WTC11 (cell line): ENCODE measurements at regions not wholly inside any gene's neighbourhood (a gene's known extent, or its start where the extent isn't known, plus 50 kb on each side); places are given as distances from the start of the nearest gene placed in this dataset.

ENCODE experiments used
- ATAC-seq: fragments of 200-7000 bp; cut with Tn5 transposase; 2 replicates; pipeline ENCODE4 v1.10.0; 2021; ENCODE audit warnings: mild to moderate bottlenecking, moderate library complexity
- CTCF ChIA-PET: fragments of 300-600 bp; sonication (Branson Sonifier 250); formaldehyde crosslinking; loops from one replicate; lab custom pipeline; 2021; ENCODE audit warnings: antibody characterized with exemption; lab: Charles Lee
- POLR2A ChIA-PET: fragments of 350-600 bp; sonication (Branson Sonifier 250); formaldehyde crosslinking; loops from one replicate; lab custom pipeline; 2021; ENCODE audit warnings: antibody characterized with exemption; lab: Charles Lee
- DNase-seq: peaks from one replicate; pipeline ENCODE4 v3.0.0; 2021; ENCODE audit warnings: low spot score
- H3K27ac Mint-ChIP-seq: 2 replicates; pipeline ENCODE4 v1.8.0; 2021; ENCODE audit warnings: mixed read lengths
- H3K27me3 Mint-ChIP-seq: 2 replicates; pipeline ENCODE4 v1.8.0; 2021; ENCODE audit warnings: low read depth, mild to moderate bottlenecking, moderate library complexity, mixed read lengths
- H3K36me3 Mint-ChIP-seq: 2 replicates; pipeline ENCODE4 v1.8.0; 2021; ENCODE audit warnings: mixed read lengths
- H3K4me1 Mint-ChIP-seq: 2 replicates; pipeline ENCODE4 v1.8.0; 2022; ENCODE audit warnings: mixed read lengths
- H3K4me3 Mint-ChIP-seq: 2 replicates; pipeline ENCODE4 v1.8.0; 2021; ENCODE audit warnings: mild to moderate bottlenecking, moderate library complexity, mixed read lengths
- H3K9me3 Mint-ChIP-seq: 2 replicates; pipeline ENCODE4 v1.8.0; 2021; ENCODE audit warnings: mixed read lengths
- ATF1 ChIP-seq: sonication (generic); formaldehyde crosslinking; IDR thresholded peaks from 2 replicates; pipeline ENCODE4 v1.8.1; 2023; ENCODE audit warnings: mild to moderate bottlenecking, moderate library complexity, missing genetic modification reagents
- ESRRA ChIP-seq: sonication (generic); formaldehyde crosslinking; IDR thresholded peaks from 2 replicates; pipeline ENCODE4 v1.8.1; 2022; ENCODE audit warnings: mild to moderate bottlenecking, missing genetic modification reagents, borderline replicate concordance
- FOXJ3 ChIP-seq: sonication (generic); formaldehyde crosslinking; IDR thresholded peaks from 2 replicates; pipeline ENCODE4 v1.9.0; 2021; ENCODE audit warnings: missing genetic modification reagents, mild to moderate bottlenecking, borderline replicate concordance
- FOXP1 ChIP-seq: sonication (generic); formaldehyde crosslinking; IDR thresholded peaks from 2 replicates; pipeline ENCODE4 v1.8.0; 2022; ENCODE audit warnings: missing genetic modification reagents, mild to moderate bottlenecking, moderate library complexity, borderline replicate concordance
- GRHL2 ChIP-seq: fragments of 250-450 bp; sonication (Bioruptor Pico); IDR thresholded peaks from 2 replicates; pipeline ENCODE4 v1.8.0; 2022; ENCODE audit warnings: mild to moderate bottlenecking, moderate library complexity; ENCODE audit not compliant: insufficient replicate concordance, severe bottlenecking
- NFATC4 ChIP-seq: fragments of 250-450 bp; sonication (Bioruptor Pico); IDR thresholded peaks from 2 replicates; pipeline ENCODE4 v1.9.0; 2021; ENCODE audit warnings: mild to moderate bottlenecking
- RORB ChIP-seq: fragments of 250-450 bp; sonication (Bioruptor Pico); IDR thresholded peaks from 2 replicates; pipeline ENCODE4 v1.9.0; 2021; ENCODE audit warnings: mild to moderate bottlenecking
- ZNF121 ChIP-seq: sonication (generic); formaldehyde crosslinking; IDR thresholded peaks from 2 replicates; pipeline ENCODE4 v1.8.0; 2023; ENCODE audit warnings: missing genetic modification reagents
- ZNF317 ChIP-seq: sonication (generic); formaldehyde crosslinking; IDR thresholded peaks from 2 replicates; pipeline ENCODE4 v1.8.1; 2023; ENCODE audit warnings: low read depth, mild to moderate bottlenecking, moderate library complexity, missing genetic modification reagents, borderline replicate concordance
- TF ChIP-seq, protein P1 (sequence below): fragments of 250-450 bp; sonication (Bioruptor Pico); IDR thresholded peaks from 2 replicates; pipeline ENCODE4 v2.1.2; 2022; ENCODE audit warnings: mild to moderate bottlenecking, moderate library complexity
- TF ChIP-seq, protein P2 (sequence below): sonication (generic); formaldehyde crosslinking; IDR thresholded peaks from 2 replicates; pipeline ENCODE4 v1.8.1; 2022; ENCODE audit warnings: missing genetic modification reagents, borderline replicate concordance
- TF ChIP-seq, protein P3 (sequence below): sonication (generic); formaldehyde crosslinking; IDR thresholded peaks from 2 replicates; pipeline ENCODE4 v1.8.1; 2023; ENCODE audit warnings: mild to moderate bottlenecking, missing genetic modification reagents, moderate library complexity
- TF ChIP-seq, protein P4 (sequence below): fragments of 250-450 bp; sonication (Bioruptor Pico); IDR thresholded peaks from 2 replicates; pipeline ENCODE4 v1.9.0; 2021; ENCODE audit warnings: mild to moderate bottlenecking
- TF ChIP-seq, protein P5 (sequence below): sonication (generic); formaldehyde crosslinking; IDR thresholded peaks from 2 replicates; pipeline ENCODE4 v1.8.0; 2023; ENCODE audit warnings: mild to moderate bottlenecking, missing genetic modification reagents
- TF ChIP-seq, protein P6 (sequence below): fragments of 250-450 bp; sonication (Bioruptor Pico); IDR thresholded peaks from 2 replicates; pipeline ENCODE4 v1.8.0; 2021; ENCODE audit warnings: mild to moderate bottlenecking
- TF ChIP-seq, protein P7 (sequence below): fragments of 250-450 bp; sonication (Bioruptor Pico); IDR thresholded peaks from 2 replicates; pipeline ENCODE4 v1.9.0; 2021; ENCODE audit warnings: moderate library complexity, mild to moderate bottlenecking, inconsistent platforms, borderline replicate concordance
- TF ChIP-seq, protein P8 (sequence below): sonication (generic); formaldehyde crosslinking; IDR thresholded peaks from 2 replicates; pipeline ENCODE4 v1.8.0; 2022; ENCODE audit warnings: mild to moderate bottlenecking, missing genetic modification reagents

DNA sequence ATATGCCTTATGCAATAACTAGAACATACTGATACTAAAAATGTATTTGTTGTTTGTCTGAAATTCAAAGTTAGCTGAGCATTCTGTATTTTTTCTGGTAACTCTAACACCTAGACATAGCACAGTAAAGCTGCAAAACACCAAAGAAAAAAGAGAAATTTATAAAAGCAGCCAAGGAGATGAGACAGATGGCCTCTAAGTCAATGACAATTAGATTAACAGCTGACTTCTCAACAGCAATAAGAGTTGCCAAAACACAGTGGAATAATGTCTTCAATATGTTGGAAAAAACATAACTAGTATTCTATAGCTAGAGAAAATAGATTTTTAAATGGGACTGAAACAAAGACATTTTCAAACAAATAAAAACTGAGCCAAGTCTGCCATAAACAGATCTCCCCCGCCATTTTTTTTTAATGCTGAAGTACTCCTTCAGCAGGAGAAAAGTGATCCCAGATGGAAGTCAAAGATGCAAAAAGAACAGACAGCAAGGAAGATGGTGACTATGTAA is 81.3 kb downstream of the SYF2 start:
- H3K4me1 Mint-ChIP-seq = no peaks in the 10 kb centered on the region
- H3K4me3 Mint-ChIP-seq = no peak overlapping the region
- DNase-seq (no peak), ATAC-seq (no peak)
- ChIA-PET CTCF (no interaction called here), POLR2A (no interaction called here)
- H3K36me3 Mint-ChIP-seq = no peaks in the 10 kb centered on the region
- peaks cover 8% of the 10 kb centered on the region; the same call in 1 of the 2 replicates for H3K9me3 Mint-ChIP-seq
- H3K27me3 Mint-ChIP-seq = peaks cover 8% of the 10 kb centered on the region
- H3K27ac Mint-ChIP-seq = no peak overlapping the region
- TF ChIP-seq ZNF317 (CRISPR knock-in tag) (0 out of 2 replicates have a peak, but pooled peaks have one; percentile 68), NFATC4 (CRISPR knock-in tag) (no peak), GRHL2 (CRISPR knock-in tag) (no peak)
- TF ChIP-seq, protein P1, sequence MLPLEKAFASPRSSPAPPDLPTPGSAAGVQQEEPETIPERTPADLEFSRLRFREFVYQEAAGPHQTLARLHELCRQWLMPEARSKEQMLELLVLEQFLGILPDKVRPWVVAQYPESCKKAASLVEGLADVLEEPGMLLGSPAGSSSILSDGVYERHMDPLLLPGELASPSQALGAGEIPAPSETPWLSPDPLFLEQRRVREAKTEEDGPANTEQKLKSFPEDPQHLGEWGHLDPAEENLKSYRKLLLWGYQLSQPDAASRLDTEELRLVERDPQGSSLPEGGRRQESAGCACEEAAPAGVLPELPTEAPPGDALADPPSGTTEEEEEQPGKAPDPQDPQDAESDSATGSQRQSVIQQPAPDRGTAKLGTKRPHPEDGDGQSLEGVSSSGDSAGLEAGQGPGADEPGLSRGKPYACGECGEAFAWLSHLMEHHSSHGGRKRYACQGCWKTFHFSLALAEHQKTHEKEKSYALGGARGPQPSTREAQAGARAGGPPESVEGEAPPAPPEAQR (CRISPR knock-in tag) = no peak
- TF ChIP-seq, protein P2, sequence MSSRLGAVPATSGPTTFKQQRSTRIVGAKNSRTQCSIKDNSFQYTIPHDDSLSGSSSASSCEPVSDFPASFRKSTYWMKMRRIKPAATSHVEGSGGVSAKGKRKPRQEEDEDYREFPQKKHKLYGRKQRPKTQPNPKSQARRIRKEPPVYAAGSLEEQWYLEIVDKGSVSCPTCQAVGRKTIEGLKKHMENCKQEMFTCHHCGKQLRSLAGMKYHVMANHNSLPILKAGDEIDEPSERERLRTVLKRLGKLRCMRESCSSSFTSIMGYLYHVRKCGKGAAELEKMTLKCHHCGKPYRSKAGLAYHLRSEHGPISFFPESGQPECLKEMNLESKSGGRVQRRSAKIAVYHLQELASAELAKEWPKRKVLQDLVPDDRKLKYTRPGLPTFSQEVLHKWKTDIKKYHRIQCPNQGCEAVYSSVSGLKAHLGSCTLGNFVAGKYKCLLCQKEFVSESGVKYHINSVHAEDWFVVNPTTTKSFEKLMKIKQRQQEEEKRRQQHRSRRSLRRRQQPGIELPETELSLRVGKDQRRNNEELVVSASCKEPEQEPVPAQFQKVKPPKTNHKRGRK (CRISPR knock-in tag) = no peak

DNA sequence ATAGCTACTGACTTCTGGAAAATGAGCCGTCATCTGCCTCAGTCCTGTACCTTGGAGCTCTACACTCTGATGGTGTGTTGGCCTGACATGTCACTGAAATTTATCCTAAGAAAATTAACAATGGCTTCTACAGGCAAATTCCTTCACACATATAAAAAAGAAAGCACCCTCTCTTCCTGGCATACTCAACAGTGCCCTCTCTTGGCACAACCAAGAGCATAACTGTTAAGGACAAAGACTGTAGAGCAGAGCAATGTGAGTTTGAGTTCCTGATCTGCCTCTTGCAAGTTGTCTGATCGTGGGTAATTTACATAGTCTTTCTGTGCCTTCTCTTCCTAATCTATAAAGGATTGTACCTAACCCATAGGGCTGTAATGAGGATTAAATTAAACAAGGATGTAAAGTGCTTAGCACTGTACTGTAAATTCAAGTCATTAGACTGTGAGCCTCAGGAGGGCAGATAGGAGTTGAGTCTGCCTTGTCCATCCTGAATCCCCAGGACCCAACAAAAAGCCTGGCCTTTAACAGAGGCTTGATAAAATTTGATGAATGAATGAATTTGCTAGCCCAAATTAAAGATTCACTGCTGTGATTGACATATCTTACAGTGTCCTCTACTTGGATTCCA is 83.5 kb downstream of the SYF2 start:
- H3K4me3 Mint-ChIP-seq = no peak overlapping the region
- no peaks in the 10 kb centered on the region for H3K4me1 Mint-ChIP-seq
- ATAC-seq (peak; percentile 86), DNase-seq (no peak)
- peaks cover 8% of the 10 kb centered on the region; the same call in 1 of the 2 replicates for H3K9me3 Mint-ChIP-seq
- ChIA-PET POLR2A (no interaction called here), CTCF (interaction anchor here (0.6 to 1.8 kb wide), 4 partner anchors 32 to 112 kb away, joined by 3 to 5 read pairs (median 4); no protein-coding TSS in a partner anchor)
- TF ChIP-seq FOXP1 (CRISPR knock-in tag) (no peak), ZNF121 (CRISPR knock-in tag) (no peak), FOXJ3 (no peak), ESRRA (CRISPR knock-in tag) (no peak), RORB (CRISPR knock-in tag) (no peak), ATF1 (CRISPR knock-in tag) (no peak)
- TF ChIP-seq, protein P3, sequence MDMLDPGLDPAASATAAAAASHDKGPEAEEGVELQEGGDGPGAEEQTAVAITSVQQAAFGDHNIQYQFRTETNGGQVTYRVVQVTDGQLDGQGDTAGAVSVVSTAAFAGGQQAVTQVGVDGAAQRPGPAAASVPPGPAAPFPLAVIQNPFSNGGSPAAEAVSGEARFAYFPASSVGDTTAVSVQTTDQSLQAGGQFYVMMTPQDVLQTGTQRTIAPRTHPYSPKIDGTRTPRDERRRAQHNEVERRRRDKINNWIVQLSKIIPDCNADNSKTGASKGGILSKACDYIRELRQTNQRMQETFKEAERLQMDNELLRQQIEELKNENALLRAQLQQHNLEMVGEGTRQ (CRISPR knock-in tag) = no peak
- TF ChIP-seq, protein P4, sequence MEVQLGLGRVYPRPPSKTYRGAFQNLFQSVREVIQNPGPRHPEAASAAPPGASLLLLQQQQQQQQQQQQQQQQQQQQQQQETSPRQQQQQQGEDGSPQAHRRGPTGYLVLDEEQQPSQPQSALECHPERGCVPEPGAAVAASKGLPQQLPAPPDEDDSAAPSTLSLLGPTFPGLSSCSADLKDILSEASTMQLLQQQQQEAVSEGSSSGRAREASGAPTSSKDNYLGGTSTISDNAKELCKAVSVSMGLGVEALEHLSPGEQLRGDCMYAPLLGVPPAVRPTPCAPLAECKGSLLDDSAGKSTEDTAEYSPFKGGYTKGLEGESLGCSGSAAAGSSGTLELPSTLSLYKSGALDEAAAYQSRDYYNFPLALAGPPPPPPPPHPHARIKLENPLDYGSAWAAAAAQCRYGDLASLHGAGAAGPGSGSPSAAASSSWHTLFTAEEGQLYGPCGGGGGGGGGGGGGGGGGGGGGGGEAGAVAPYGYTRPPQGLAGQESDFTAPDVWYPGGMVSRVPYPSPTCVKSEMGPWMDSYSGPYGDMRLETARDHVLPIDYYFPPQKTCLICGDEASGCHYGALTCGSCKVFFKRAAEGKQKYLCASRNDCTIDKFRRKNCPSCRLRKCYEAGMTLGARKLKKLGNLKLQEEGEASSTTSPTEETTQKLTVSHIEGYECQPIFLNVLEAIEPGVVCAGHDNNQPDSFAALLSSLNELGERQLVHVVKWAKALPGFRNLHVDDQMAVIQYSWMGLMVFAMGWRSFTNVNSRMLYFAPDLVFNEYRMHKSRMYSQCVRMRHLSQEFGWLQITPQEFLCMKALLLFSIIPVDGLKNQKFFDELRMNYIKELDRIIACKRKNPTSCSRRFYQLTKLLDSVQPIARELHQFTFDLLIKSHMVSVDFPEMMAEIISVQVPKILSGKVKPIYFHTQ (CRISPR knock-in tag) = no peak
- TF ChIP-seq, protein P2 (CRISPR knock-in tag) = no peak
- TF ChIP-seq, protein P5, sequence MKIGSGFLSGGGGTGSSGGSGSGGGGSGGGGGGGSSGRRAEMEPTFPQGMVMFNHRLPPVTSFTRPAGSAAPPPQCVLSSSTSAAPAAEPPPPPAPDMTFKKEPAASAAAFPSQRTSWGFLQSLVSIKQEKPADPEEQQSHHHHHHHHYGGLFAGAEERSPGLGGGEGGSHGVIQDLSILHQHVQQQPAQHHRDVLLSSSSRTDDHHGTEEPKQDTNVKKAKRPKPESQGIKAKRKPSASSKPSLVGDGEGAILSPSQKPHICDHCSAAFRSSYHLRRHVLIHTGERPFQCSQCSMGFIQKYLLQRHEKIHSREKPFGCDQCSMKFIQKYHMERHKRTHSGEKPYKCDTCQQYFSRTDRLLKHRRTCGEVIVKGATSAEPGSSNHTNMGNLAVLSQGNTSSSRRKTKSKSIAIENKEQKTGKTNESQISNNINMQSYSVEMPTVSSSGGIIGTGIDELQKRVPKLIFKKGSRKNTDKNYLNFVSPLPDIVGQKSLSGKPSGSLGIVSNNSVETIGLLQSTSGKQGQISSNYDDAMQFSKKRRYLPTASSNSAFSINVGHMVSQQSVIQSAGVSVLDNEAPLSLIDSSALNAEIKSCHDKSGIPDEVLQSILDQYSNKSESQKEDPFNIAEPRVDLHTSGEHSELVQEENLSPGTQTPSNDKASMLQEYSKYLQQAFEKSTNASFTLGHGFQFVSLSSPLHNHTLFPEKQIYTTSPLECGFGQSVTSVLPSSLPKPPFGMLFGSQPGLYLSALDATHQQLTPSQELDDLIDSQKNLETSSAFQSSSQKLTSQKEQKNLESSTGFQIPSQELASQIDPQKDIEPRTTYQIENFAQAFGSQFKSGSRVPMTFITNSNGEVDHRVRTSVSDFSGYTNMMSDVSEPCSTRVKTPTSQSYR (CRISPR knock-in tag) = no peak
- TF ChIP-seq, protein P6, sequence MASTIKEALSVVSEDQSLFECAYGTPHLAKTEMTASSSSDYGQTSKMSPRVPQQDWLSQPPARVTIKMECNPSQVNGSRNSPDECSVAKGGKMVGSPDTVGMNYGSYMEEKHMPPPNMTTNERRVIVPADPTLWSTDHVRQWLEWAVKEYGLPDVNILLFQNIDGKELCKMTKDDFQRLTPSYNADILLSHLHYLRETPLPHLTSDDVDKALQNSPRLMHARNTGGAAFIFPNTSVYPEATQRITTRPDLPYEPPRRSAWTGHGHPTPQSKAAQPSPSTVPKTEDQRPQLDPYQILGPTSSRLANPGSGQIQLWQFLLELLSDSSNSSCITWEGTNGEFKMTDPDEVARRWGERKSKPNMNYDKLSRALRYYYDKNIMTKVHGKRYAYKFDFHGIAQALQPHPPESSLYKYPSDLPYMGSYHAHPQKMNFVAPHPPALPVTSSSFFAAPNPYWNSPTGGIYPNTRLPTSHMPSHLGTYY = no peak
- TF ChIP-seq, protein P7, sequence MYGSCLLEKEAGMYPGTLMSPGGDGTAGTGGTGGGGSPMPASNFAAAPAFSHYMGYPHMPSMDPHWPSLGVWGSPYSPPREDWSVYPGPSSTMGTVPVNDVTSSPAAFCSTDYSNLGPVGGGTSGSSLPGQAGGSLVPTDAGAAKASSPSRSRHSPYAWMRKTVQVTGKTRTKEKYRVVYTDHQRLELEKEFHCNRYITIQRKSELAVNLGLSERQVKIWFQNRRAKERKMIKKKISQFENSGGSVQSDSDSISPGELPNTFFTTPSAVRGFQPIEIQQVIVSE (CRISPR knock-in tag) = no peak
- TF ChIP-seq, protein P8, sequence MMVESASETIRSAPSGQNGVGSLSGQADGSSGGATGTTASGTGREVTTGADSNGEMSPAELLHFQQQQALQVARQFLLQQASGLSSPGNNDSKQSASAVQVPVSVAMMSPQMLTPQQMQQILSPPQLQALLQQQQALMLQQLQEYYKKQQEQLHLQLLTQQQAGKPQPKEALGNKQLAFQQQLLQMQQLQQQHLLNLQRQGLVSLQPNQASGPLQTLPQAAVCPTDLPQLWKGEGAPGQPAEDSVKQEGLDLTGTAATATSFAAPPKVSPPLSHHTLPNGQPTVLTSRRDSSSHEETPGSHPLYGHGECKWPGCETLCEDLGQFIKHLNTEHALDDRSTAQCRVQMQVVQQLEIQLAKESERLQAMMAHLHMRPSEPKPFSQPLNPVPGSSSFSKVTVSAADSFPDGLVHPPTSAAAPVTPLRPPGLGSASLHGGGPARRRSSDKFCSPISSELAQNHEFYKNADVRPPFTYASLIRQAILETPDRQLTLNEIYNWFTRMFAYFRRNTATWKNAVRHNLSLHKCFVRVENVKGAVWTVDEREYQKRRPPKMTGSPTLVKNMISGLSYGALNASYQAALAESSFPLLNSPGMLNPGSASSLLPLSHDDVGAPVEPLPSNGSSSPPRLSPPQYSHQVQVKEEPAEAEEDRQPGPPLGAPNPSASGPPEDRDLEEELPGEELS (CRISPR knock-in tag) = no peak
- H3K36me3 Mint-ChIP-seq = no peaks in the 10 kb centered on the region
- peaks cover 2% of the 10 kb centered on the region for H3K27me3 Mint-ChIP-seq
- no peak overlapping the region for H3K27ac Mint-ChIP-seq
